HG02973 (cell line): ENCODE measurements at regions not wholly inside any gene's neighbourhood (a gene's known extent, or its start where the extent isn't known, plus 50 kb on each side); places are given as distances from the start of the nearest gene placed in this dataset.
"Not testable (repeated sequence)": the region's sequence is repeated elsewhere in the genome, so short reads cannot be mapped to it uniquely, and the experiment has no call there.

Experiments used
- ATAC-seq: cut with Tn5 transposase; IDR thresholded peaks from one replicate; pipeline ENCODE4 v1.9.1; 2021; ENCODE audit warnings: moderate library complexity; ENCODE audit not compliant: unreplicated experiment

GRCh38 chr3:26480377-26480776 lies 142.2 kb upstream of the LRRC3B start:
- no peak for ATAC-seq

GRCh38 chr3:26484140-26484539 lies 138.4 kb upstream of the LRRC3B start:
- no peak for ATAC-seq

DNA sequence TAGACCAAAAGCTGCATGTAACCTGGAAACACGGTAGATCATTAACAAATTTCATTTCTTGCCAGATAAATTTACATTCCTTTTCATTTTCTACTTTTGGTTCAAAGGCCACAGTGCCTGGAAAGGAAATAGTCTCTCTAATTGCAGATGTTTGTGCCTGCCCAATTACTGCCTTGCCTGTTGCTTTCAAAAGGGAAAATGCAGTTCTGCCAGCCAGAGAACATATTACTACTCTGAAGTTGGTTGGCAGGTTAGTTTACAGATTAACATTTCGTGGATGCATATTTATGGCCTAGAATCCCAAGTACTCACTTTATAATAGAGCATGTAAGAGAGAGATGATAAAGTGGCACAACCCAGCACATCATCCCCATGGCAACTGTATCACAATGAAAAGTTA lies 124.3 kb upstream of the LRRC3B start:
- ATAC-seq: no peak

- no peak for ATAC-seq
Observed at GRCh38 chr3:26505399-26505798, 117.2 kb upstream of the LRRC3B start.

GRCh38 chr3:26514445-26515029 lies 108.0 kb upstream of the LRRC3B start:
- ATAC-seq: not testable (repeated sequence)

GRCh38 chr3:26515351-26515750 lies 107.2 kb upstream of the LRRC3B start:
- ATAC-seq: no peak

- ATAC-seq: no peak
Observed at GRCh38 chr3:26521261-26521660, 101.3 kb upstream of the LRRC3B start.

GRCh38 chr3:26522919-26523318 lies 99.7 kb upstream of the LRRC3B start:
- no peak for ATAC-seq

- ATAC-seq: no peak
Observed at GRCh38 chr3:26525013-26525412, 97.6 kb upstream of the LRRC3B start.

- no peak for ATAC-seq
Observed at GRCh38 chr3:26535151-26535550, 87.4 kb upstream of the LRRC3B start.

DNA sequence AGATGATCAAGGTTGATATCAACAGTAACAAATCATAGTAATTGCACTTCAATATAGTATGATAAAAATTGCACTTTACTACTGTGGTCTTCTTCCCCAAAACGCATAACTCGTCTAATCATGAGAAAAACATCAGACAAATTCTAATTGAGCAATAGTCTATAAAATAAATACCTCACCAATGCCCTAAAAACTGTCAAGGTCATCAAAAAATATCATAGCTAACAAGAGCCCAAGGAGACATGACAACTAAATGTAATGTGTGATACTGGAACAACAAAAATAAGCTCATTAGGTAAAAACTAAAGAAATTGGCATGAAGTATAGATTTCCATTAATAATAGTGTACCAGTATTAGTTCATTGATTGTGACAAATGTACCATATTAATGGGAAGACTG lies 85.6 kb upstream of the LRRC3B start:
- no peak for ATAC-seq

DNA sequence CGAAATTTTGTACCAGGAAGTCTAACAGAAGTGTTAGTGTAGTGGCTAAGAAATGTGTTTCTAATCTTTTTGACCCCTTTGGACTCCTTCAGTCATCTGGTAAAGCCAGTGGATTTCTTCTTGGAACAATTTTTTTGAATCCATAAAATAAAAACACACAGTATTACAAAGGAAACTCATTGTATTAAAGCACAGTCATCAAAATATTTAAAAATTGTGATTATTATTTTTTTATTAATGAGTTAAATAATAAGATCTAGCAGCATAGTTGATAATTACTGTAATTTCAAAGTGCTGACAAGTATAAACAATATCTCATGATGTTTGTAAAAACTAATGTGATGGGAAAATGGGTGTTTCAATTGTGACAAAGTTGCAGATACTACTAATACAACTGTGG lies 72.2 kb upstream of the LRRC3B start:
- ATAC-seq: no peak

DNA sequence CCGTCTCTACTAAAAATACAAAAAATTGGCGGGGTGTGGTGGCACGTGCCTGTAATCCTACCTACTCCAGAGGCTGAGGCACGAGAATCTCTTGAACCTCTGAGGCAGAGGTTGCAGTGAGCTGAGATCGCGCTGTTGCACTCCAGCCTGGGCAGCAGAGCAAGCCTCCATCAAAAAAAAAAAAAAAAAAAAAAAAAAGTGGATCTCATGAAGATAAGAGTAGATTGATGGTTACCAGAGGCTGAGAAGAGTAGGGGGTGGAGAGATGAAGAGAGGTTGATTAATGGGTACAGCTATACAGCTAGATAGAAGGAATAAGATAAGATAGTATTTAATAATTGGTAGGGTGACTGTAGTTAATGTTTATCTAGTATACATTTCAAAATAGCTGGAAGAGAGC lies 65.9 kb upstream of the LRRC3B start:
- ATAC-seq: no peak

DNA sequence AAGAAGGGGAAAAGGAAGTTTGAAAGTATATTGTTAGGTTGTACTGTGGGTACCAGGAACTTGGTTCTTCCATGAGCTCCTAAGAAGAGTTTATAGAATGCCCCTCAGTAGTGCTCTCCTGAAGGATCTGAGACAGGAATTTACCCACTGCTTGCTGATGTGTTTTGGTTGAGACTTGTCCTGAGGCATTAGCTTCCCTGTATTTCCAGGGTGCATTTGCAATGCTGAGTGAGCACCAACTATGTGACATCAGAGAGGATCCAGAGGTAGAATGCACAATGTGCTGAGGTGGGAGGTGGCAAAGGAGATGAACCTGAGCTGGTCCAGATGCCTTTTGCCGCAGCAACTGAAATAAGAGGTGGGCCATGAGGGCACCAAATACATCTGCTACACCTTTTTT lies 64.3 kb upstream of the LRRC3B start:
- ATAC-seq: no peak

DNA sequence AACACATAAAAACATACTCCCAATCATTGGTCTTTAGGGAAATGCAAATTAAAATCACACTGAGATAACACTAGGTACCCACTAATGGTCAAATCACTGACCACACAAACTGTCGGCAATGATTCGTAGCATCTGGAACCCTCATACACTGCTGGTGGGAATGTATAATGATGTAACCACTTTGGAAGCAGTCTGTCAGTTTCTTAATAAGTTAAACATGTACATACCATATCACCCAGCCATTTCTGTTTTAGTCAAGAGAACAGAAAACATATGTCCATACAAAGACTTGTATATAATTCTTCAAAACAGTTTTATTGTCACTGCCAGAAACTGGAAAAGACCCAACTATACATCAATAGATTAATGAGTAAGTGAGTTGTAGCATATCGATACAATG lies 63.3 kb upstream of the LRRC3B start:
- no peak for ATAC-seq

- no peak for ATAC-seq
Observed at GRCh38 chr3:26560081-26560480, 62.5 kb upstream of the LRRC3B start.

DNA sequence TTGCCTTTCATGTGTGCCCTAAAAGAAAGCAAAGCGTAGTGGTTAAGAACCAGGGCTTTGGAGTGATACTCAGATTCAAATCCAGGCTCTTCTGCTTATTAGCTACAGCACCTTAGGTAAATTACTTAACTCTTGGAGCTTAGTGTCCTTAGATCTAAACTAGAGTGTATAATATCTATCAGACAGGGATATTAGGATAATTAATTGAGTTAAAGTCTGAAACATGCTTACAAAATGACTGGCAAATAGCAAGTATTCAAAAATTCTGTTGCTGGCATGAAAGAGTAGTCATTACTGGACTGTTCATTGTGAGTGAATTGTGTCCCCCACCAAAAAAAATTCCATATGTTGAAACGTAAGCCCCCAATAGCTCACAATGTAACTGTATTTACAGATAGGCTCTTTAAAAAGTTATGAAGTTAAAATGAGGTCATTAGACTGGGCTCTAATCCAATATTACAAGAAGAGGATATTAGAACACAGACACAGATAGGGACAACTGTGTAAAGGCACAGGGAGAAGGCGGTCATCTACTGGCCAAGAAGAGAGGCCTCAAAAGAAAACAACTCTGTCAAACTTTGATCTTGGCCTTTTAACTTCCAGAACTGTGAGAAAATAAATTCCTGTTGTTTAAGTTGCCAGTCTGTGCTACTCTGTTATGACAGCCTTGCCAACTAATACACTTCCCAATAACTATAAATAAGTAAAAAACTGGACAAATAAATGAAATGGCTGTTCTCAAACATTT lies 60.4 kb upstream of the LRRC3B start:
- ATAC-seq: no peak
